Astrocyte (in vitro differentiated cells and primary cell): ENCODE measurements at regions not wholly inside any gene's neighbourhood (a gene's known extent, or its start where the extent isn't known, plus 50 kb on each side); places are given as distances from the start of the nearest gene placed in this dataset.

Source experiments
- DNase-seq: peaks from one replicate; pipeline ENCODE4 v3.0.0-alpha.2; 2010; ENCODE audit warnings: low read depth
- FAIRE-seq: peaks from 2 replicates; lab custom pipeline; 2011; peaks lifted over from hg19 to GRCh38; lab: Jason Lieb, UNC
- H2AFZ ChIP-seq: 2 replicates; pipeline ENCODE4 v1.6.0; 2012; ENCODE audit warnings: low read depth, low read length, inconsistent platforms
- H3K27ac ChIP-seq: 2 replicates; pipeline ENCODE4 v1.5.1; 2011; ENCODE audit warnings: low read depth, low read length, inconsistent platforms
- H3K27me3 ChIP-seq: 2 replicates; pipeline ENCODE4 v1.6.0; 2011; ENCODE audit warnings: low read length, inconsistent platforms; ENCODE audit not compliant: insufficient read depth
- H3K36me3 ChIP-seq: 2 replicates; pipeline ENCODE4 v1.5.1; 2011; ENCODE audit warnings: low read length, inconsistent platforms; ENCODE audit not compliant: insufficient read depth
- H3K4me1 ChIP-seq: 2 replicates; pipeline ENCODE4 v1.5.1; 2011; ENCODE audit warnings: low read length, inconsistent platforms; ENCODE audit not compliant: insufficient read depth
- H3K4me2 ChIP-seq: 2 replicates; pipeline ENCODE4 v1.6.0; 2012; ENCODE audit warnings: low read length, inconsistent platforms
- H3K4me3 ChIP-seq: 2 replicates; pipeline ENCODE4 v1.5.1; 2011; ENCODE audit warnings: low read depth, mild to moderate bottlenecking, low read length, inconsistent platforms; ENCODE audit not compliant: insufficient read depth
- H3K79me2 ChIP-seq: 2 replicates; pipeline ENCODE4 v1.6.0; 2012; ENCODE audit warnings: mild to moderate bottlenecking, low read length, inconsistent platforms; ENCODE audit not compliant: insufficient read depth
- H3K9ac ChIP-seq: 2 replicates; pipeline ENCODE4 v1.6.0; 2012; ENCODE audit warnings: mild to moderate bottlenecking, low read length, inconsistent platforms
- H3K9me3 ChIP-seq: 2 replicates; pipeline ENCODE4 v1.5.1; 2012; ENCODE audit warnings: low read depth, mild to moderate bottlenecking, low read length, inconsistent platforms; ENCODE audit not compliant: insufficient read depth
- H4K20me1 ChIP-seq: 2 replicates; pipeline ENCODE4 v1.6.0; 2012; ENCODE audit warnings: low read length, inconsistent platforms; ENCODE audit not compliant: insufficient read depth
- H3K27ac Mint-ChIP-seq: one replicate; pipeline ENCODE4 v1.8.0; 2021; ENCODE audit warnings: mild to moderate bottlenecking, mixed read lengths; ENCODE audit not compliant: unreplicated experiment
- H3K27me3 Mint-ChIP-seq: one replicate; pipeline ENCODE4 v1.8.0; 2021; ENCODE audit warnings: low read depth, mixed read lengths; ENCODE audit not compliant: unreplicated experiment
- H3K36me3 Mint-ChIP-seq: one replicate; pipeline ENCODE4 v1.8.0; 2021; ENCODE audit warnings: low read depth, mixed read lengths; ENCODE audit not compliant: unreplicated experiment
- H3K4me1 Mint-ChIP-seq: one replicate; pipeline ENCODE4 v1.8.0; 2021; ENCODE audit warnings: low read depth, mixed read lengths; ENCODE audit not compliant: unreplicated experiment
- H3K4me3 Mint-ChIP-seq: one replicate; pipeline ENCODE4 v1.8.0; 2021; ENCODE audit warnings: mild to moderate bottlenecking, moderate library complexity, mixed read lengths; ENCODE audit not compliant: unreplicated experiment
- H3K9me3 Mint-ChIP-seq: one replicate; pipeline ENCODE4 v1.8.0; 2021; ENCODE audit warnings: mild to moderate bottlenecking, mixed read lengths; ENCODE audit not compliant: unreplicated experiment
- EZH2 ChIP-seq: IDR thresholded peaks from 2 replicates; pipeline ENCODE4 v1.6.1; 2012; ENCODE audit warnings: mild to moderate bottlenecking, low read length, inconsistent platforms; ENCODE audit not compliant: insufficient read depth
- TF ChIP-seq, protein P1 (sequence below): IDR thresholded peaks from 2 replicates; pipeline ENCODE4 v1.5.1; 2011; ENCODE audit warnings: low read depth, mild to moderate bottlenecking, inconsistent platforms, low read length, moderate library complexity; ENCODE audit not compliant: insufficient read depth

GRCh38 chr9:36738318-36738976 lies 165.8 kb downstream of the MELK start:
- no peaks in the 10 kb centered on the region for H3K9me3 ChIP-seq
- no peaks in the 10 kb centered on the region for H4K20me1 ChIP-seq
- no peaks in the 10 kb centered on the region for H3K36me3 Mint-ChIP-seq
- H3K27ac ChIP-seq = no peak overlapping the region
- H2AFZ ChIP-seq = no peak overlapping the region
- no peak overlapping the region for H3K27ac Mint-ChIP-seq
- no peaks in the 10 kb centered on the region for H3K79me2 ChIP-seq
- FAIRE-seq (no peak), DNase-seq (peak; percentile 20)
- H3K27me3 Mint-ChIP-seq = peaks cover 48% of the 10 kb centered on the region
- H3K36me3 ChIP-seq = no peaks in the 10 kb centered on the region
- H3K9ac ChIP-seq = no peak overlapping the region
- no peak overlapping the region for H3K4me2 ChIP-seq
- no peak overlapping the region for H3K4me3 ChIP-seq
- no peak overlapping the region for H3K4me3 Mint-ChIP-seq
- peaks cover 30% of the 10 kb centered on the region for H3K27me3 ChIP-seq
- TF ChIP-seq, protein P1, sequence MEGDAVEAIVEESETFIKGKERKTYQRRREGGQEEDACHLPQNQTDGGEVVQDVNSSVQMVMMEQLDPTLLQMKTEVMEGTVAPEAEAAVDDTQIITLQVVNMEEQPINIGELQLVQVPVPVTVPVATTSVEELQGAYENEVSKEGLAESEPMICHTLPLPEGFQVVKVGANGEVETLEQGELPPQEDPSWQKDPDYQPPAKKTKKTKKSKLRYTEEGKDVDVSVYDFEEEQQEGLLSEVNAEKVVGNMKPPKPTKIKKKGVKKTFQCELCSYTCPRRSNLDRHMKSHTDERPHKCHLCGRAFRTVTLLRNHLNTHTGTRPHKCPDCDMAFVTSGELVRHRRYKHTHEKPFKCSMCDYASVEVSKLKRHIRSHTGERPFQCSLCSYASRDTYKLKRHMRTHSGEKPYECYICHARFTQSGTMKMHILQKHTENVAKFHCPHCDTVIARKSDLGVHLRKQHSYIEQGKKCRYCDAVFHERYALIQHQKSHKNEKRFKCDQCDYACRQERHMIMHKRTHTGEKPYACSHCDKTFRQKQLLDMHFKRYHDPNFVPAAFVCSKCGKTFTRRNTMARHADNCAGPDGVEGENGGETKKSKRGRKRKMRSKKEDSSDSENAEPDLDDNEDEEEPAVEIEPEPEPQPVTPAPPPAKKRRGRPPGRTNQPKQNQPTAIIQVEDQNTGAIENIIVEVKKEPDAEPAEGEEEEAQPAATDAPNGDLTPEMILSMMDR = no peak
- no peak for TF ChIP-seq EZH2
- H3K9me3 Mint-ChIP-seq = no peaks in the 10 kb centered on the region
- H3K4me1 ChIP-seq = peaks cover 2% of the 10 kb centered on the region
- peaks cover 5% of the 10 kb centered on the region for H3K4me1 Mint-ChIP-seq

DNA sequence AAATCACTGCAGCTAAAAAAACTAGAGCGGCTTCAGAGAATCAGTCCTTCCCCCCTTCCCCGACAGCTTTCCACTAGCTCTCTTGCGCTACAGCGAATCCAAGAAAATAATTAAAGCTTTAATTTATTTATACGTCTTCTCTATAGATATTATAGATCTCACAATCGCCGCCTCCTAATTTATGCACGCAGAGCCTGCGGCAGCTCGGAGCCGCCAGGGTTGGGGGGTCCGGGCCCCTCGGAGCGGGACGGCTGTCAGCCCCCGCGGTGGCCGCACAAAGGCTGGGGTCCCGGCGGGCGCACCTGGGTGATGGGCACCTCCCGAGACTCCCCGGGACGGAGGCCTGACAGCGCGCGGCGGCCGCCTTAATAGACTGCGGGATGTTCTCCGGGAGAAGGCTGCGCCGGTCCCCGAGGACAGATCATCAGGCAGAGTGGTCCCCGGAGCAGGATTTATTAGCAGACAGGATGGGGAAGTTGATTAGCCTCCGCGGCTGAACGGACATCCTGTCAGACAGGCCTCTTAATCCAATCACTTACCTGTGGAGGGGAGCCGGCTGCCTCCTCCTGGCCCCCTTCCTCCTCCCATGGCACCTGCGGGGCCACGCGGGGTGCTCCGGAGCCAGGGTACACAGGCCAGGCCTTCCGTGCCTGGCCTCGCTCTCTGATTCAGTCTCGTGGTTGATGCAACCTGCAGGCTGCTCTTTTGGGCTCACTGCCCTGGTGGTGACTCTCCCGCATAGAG lies 166.8 kb downstream of the MELK start:
- H3K9me3 ChIP-seq = no peaks in the 10 kb centered on the region
- H3K79me2 ChIP-seq = no peaks in the 10 kb centered on the region
- DNase-seq (no peak), FAIRE-seq (no peak)
- H3K27me3 ChIP-seq = peaks cover 33% of the 10 kb centered on the region
- Mint-ChIP-seq H3K9me3 (no peaks in the 10 kb centered on the region), H3K27ac (no peak overlapping the region), H3K36me3 (no peaks in the 10 kb centered on the region), H3K4me3 (no peak overlapping the region), H3K4me1 (peaks cover 5% of the 10 kb centered on the region), H3K27me3 (peaks cover 58% of the 10 kb centered on the region)
- no peak overlapping the region for H3K9ac ChIP-seq
- TF ChIP-seq EZH2 = peak; percentile 52
- TF ChIP-seq, protein P1 = no peak
- H2AFZ ChIP-seq = no peak overlapping the region
- H3K27ac ChIP-seq = no peak overlapping the region
- H3K36me3 ChIP-seq = no peaks in the 10 kb centered on the region
- H3K4me1 ChIP-seq = peaks cover 2% of the 10 kb centered on the region
- no peaks in the 10 kb centered on the region for H4K20me1 ChIP-seq
- no peak overlapping the region for H3K4me3 ChIP-seq
- H3K4me2 ChIP-seq = peak overlapping the region; percentile 59

- Mint-ChIP-seq H3K27me3 (peaks cover 71% of the 10 kb centered on the region), H3K4me3 (no peak overlapping the region), H3K27ac (no peak overlapping the region), H3K36me3 (peaks cover 2% of the 10 kb centered on the region), H3K4me1 (peaks cover 5% of the 10 kb centered on the region), H3K9me3 (no peaks in the 10 kb centered on the region)
- Histone ChIP-seq H3K9ac (no peak overlapping the region), H4K20me1 (no peaks in the 10 kb centered on the region), H3K4me2 (no peak overlapping the region), H3K27ac (no peak overlapping the region), H3K4me3 (no peak overlapping the region), H3K9me3 (no peaks in the 10 kb centered on the region), H3K36me3 (no peaks in the 10 kb centered on the region), H3K27me3 (peaks cover 28% of the 10 kb centered on the region), H3K79me2 (no peaks in the 10 kb centered on the region), H2AFZ (no peak overlapping the region), H3K4me1 (peaks cover 2% of the 10 kb centered on the region)
- FAIRE-seq (no peak), DNase-seq (no peak)
- TF ChIP-seq, protein P1 = no peak
- TF ChIP-seq EZH2 = no peak
Observed at GRCh38 chr9:36742264-36742663, 169.6 kb downstream of the MELK start.
